Transverse colon (tissue), 4 donors: ENCODE measurements at regions not wholly inside any gene's neighbourhood (a gene's known extent, or its start where the extent isn't known, plus 50 kb on each side); places are given as distances from the start of the nearest gene placed in this dataset.
"Not testable (repeated sequence)": the region's sequence is repeated elsewhere in the genome, so short reads cannot be mapped to it uniquely, and the experiment has no call there.

ENCODE experiments used
- EP300 ChIP-seq: sonication (generic); formaldehyde crosslinking; IDR thresholded peaks from one replicate; pipeline ENCODE4 v1.6.1; 2017; ENCODE audit warnings: antibody characterized with exemption, low read depth
- POLR2A ChIP-seq: fragments of 450-650 bp; IDR thresholded peaks from one replicate; pipeline ENCODE4 v1.6.1; 2016; ENCODE audit warnings: antibody characterized with exemption, mild to moderate bottlenecking, moderate library complexity
- POLR2AphosphoS5 ChIP-seq, 3 donors: sonication (generic); formaldehyde crosslinking; IDR thresholded peaks; one replicate each; pipeline ENCODE4 v1.6.1; 2016; ENCODE audit warnings: antibody characterized with exemption in 3 of 3
- TF ChIP-seq, protein P1 (sequence below), 5 experiments: fragments of 200-600 bp in 3 of 5; fragments of 450-650 bp in 2 of 5; sonication (generic) in 3 of 5; IDR thresholded peaks; 1 replicate in 2 of 5; 2 replicates in 3 of 5; pipeline ENCODE4 v1.5.1; 2016 to 2017; ENCODE audit warnings: antibody characterized with exemption in 5 of 5, inconsistent platforms in 3 of 5, mild to moderate bottlenecking in 2 of 5, moderate library complexity in 1 of 5

GRCh38 chr4:84245042-84245441 is 254.1 kb downstream of the NKX6-1 start:
- not testable (repeated sequence) for TF ChIP-seq POLR2A; EP300; POLR2AphosphoS5 (IDR thresholded peaks at IDR 0.05)
- TF ChIP-seq, protein P1, sequence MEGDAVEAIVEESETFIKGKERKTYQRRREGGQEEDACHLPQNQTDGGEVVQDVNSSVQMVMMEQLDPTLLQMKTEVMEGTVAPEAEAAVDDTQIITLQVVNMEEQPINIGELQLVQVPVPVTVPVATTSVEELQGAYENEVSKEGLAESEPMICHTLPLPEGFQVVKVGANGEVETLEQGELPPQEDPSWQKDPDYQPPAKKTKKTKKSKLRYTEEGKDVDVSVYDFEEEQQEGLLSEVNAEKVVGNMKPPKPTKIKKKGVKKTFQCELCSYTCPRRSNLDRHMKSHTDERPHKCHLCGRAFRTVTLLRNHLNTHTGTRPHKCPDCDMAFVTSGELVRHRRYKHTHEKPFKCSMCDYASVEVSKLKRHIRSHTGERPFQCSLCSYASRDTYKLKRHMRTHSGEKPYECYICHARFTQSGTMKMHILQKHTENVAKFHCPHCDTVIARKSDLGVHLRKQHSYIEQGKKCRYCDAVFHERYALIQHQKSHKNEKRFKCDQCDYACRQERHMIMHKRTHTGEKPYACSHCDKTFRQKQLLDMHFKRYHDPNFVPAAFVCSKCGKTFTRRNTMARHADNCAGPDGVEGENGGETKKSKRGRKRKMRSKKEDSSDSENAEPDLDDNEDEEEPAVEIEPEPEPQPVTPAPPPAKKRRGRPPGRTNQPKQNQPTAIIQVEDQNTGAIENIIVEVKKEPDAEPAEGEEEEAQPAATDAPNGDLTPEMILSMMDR (IDR thresholded peaks at IDR 0.05), result not testable (repeated sequence)
